ENCODE measurements at regions not wholly inside any gene's neighbourhood (a gene's known extent, or its start where the extent isn't known, plus 50 kb on each side); places are given as distances from the start of the nearest gene placed in this dataset.

GRCh38 chr1:221634606-221635005 lies 107.3 kb downstream of the DUSP10 start:
- Histone ChIP-seq H2AFZ (ENCODE audit: low read depth, low read length) (no peak overlapping the region), H3K4me1 (ENCODE audit: control insufficient read depth, extremely low read depth, insufficient read depth, low read length) (no peaks in the 10 kb centered on the region), H3K4me2 (ENCODE audit: insufficient read depth, low read length) (no peak overlapping the region), H4K20me1 (replicated peaks; ENCODE audit: control insufficient read depth, extremely low read depth, insufficient read depth, low read length) (no peaks in the 10 kb centered on the region), H3K27me3 (ENCODE audit: control insufficient read depth in 2 of 2, insufficient read depth in 2 of 2, low read length in 2 of 2) (no peaks in the 10 kb centered on the region), H3K27ac (ENCODE audit: insufficient read depth, low read depth, low read length) (no peak overlapping the region), H3K9me1 (replicated peaks; ENCODE audit: control insufficient read depth, extremely low read depth, insufficient read depth, low read length) (peaks cover 2% of the 10 kb centered on the region), H3K79me2 (ENCODE audit: control insufficient read depth, insufficient read depth, low read length) (no peaks in the 10 kb centered on the region), H3K9me3 (replicated peaks; ENCODE audit: control insufficient read depth, insufficient read depth, low read length) (no peaks in the 10 kb centered on the region), H3K4me3 (replicated peaks in 1 of 3; ENCODE audit: insufficient read depth in 1 of 3, low read depth in 1 of 3, low read length in 3 of 3) (no peak overlapping the region), H3K36me3 (ENCODE audit: control insufficient read depth in 2 of 2, extremely low read depth in 1 of 2, insufficient read depth in 2 of 2, low read length in 2 of 2) (no peaks in the 10 kb centered on the region), H3K9ac (replicated peaks; ENCODE audit: extremely low read depth, insufficient read depth, low read length) (no peak overlapping the region)
- BruUV-seq (replicated peaks), result no TSS peak
- FAIRE-seq (no peak), DNase-seq (ENCODE audit: low read depth, low spot score) (no peak)
- dilution Hi-C loops (cut with MboI; ENCODE audit: extremely low pct_ligation_motif_present, low sequenced_read_pairs), result no loop called here
- CTCF ChIA-PET, result interaction anchor here (0.5 to 0.9 kb wide), 2 partner anchors 54 to 62 kb away, joined by 3 read pairs; no protein-coding TSS in a partner anchor
- POLR2A ChIA-PET, result no interaction called here
- no peak for TF ChIP-seq POLR2A (IDR thresholded peaks at IDR 0.05; ENCODE audit: low read depth, low read length)
- TF ChIP-seq GATA2 (IDR thresholded peaks at IDR 0.05; ENCODE audit: insufficient read depth, insufficient read length, low read depth, low read length), result no peak
- TF ChIP-seq POLR2AphosphoS5 (IDR thresholded peaks at IDR 0.05; ENCODE audit: insufficient read depth, low read depth, low read length), result no peak
- TF ChIP-seq, protein P1, sequence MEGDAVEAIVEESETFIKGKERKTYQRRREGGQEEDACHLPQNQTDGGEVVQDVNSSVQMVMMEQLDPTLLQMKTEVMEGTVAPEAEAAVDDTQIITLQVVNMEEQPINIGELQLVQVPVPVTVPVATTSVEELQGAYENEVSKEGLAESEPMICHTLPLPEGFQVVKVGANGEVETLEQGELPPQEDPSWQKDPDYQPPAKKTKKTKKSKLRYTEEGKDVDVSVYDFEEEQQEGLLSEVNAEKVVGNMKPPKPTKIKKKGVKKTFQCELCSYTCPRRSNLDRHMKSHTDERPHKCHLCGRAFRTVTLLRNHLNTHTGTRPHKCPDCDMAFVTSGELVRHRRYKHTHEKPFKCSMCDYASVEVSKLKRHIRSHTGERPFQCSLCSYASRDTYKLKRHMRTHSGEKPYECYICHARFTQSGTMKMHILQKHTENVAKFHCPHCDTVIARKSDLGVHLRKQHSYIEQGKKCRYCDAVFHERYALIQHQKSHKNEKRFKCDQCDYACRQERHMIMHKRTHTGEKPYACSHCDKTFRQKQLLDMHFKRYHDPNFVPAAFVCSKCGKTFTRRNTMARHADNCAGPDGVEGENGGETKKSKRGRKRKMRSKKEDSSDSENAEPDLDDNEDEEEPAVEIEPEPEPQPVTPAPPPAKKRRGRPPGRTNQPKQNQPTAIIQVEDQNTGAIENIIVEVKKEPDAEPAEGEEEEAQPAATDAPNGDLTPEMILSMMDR (IDR thresholded peaks at IDR 0.05; ENCODE audit: extremely low read depth in 1 of 2, insufficient read depth in 1 of 2, low read depth in 1 of 2, low read length in 2 of 2), result no peak
- no peak for TF ChIP-seq FOS (IDR thresholded peaks at IDR 0.05; ENCODE audit: borderline replicate concordance, insufficient read depth, low read length)
- TF ChIP-seq, protein P2, sequence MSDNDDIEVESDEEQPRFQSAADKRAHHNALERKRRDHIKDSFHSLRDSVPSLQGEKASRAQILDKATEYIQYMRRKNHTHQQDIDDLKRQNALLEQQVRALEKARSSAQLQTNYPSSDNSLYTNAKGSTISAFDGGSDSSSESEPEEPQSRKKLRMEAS (IDR thresholded peaks at IDR 0.05; ENCODE audit: insufficient read depth, insufficient read length), result no peak
- no peak for TF ChIP-seq JUN (IDR thresholded peaks at IDR 0.05; ENCODE audit: borderline replicate concordance, insufficient read depth, insufficient read length, low read depth)
- TF ChIP-seq MYC (IDR thresholded peaks at IDR 0.05; ENCODE audit: low read depth, low read length), result no peak
- no peak for TF ChIP-seq EZH2 (IDR thresholded peaks at IDR 0.05; ENCODE audit: borderline replicate concordance, low read depth, low read length, severe bottlenecking)
- intact Hi-C loops (cut with micrococcal nuclease), result no loop called here
